K562 (cell line): ENCODE measurements at regions not wholly inside any gene's neighbourhood (a gene's known extent, or its start where the extent isn't known, plus 50 kb on each side); places are given as distances from the start of the nearest gene placed in this dataset.

Experiments used
- AFF4 ChIP-seq: sonication (generic); formaldehyde crosslinking; IDR thresholded peaks from 2 replicates; pipeline ENCODE4 v1.8.0; 2023; ENCODE audit warnings: mild to moderate bottlenecking, missing genetic modification reagents
- CHD7 ChIP-seq: fragments of 200-600 bp; sonication (generic); IDR thresholded peaks from one replicate; pipeline ENCODE4 v1.6.1; 2012; ENCODE audit warnings: mild to moderate bottlenecking, low read depth, low read length, inconsistent platforms
- CUX1 ChIP-seq: fragments of 200-800 bp; sonication (Bioruptor generic); IDR thresholded peaks from 2 replicates; pipeline ENCODE4 v1.6.1; 2016; ENCODE audit warnings: missing genetic modification characterization, missing compliant biosample characterization
- HMG20B ChIP-seq: fragments of 250-450 bp; sonication (Bioruptor Pico); IDR thresholded peaks from 2 replicates; pipeline ENCODE4 v1.5.0; 2021; ENCODE audit warnings: mild to moderate bottlenecking
- SMAD2 ChIP-seq: fragments of 150-350 bp; IDR thresholded peaks from 2 replicates; pipeline ENCODE4 v1.6.1; 2014; ENCODE audit warnings: low read depth, mild to moderate bottlenecking, low read length
- SRSF7 ChIP-seq: fragments of 200-400 bp; formaldehyde crosslinking; optimal IDR thresholded peaks from 2 replicates; pipeline ENCODE3; 2017; ENCODE audit warnings: mild to moderate bottlenecking, low read depth, low read length

GRCh38 chr7:106542550-106543220 lies 118.3 kb downstream of the CCDC71L start (continued):
- TF ChIP-seq AFF4 (CRISPR knock-in tag) (no peak), CHD7 (no peak), CUX1 (CRISPR knock-in tag) (no peak; the same call in 1 of the 2 replicates), SMAD2 (no peak), HMG20B (no peak), SRSF7 (no peak)
